HCT116 (cell line): ENCODE measurements at regions not wholly inside any gene's neighbourhood (a gene's known extent, or its start where the extent isn't known, plus 50 kb on each side); places are given as distances from the start of the nearest gene placed in this dataset.

Experiments used
- ATAC-seq: fragments of 200-7000 bp; cut with Tn5 transposase; 2 replicates; pipeline ENCODE4 v1.9.1; 2020; ENCODE audit warnings: mild to moderate bottlenecking, moderate library complexity
- BruUV-seq: library from RNA; stranded (reverse); fragments of 400-500 nt; replicated peaks from 2 replicates; lab custom pipeline; 2021; lab: Mats Ljungman, UMichigan
- CTCF ChIA-PET: fragments of 300-600 bp; sonication (Branson Sonifier 250); formaldehyde crosslinking; loops from one replicate; lab custom pipeline; 2021; ENCODE audit warnings: antibody characterized with exemption; lab: Charles Lee
- POLR2A ChIA-PET: fragments of 300-600, 350-600 bp; sonication (Branson Sonifier 250); formaldehyde crosslinking; loops from one replicate; lab custom pipeline; 2021; ENCODE audit warnings: antibody characterized with exemption; lab: Charles Lee
- RAD21 ChIA-PET, 2 experiments: fragments of 300-600 bp; sonication (Branson Sonifier 250); formaldehyde crosslinking; loops; one replicate each; lab custom pipeline; 2023; ENCODE audit warnings: low total read pairs in 2 of 2; ENCODE audit not compliant: uncharacterized antibody in 2 of 2, unreplicated experiment in 2 of 2, low non-redundant PET in 1 of 2; lab: Charles Lee
- DNase-seq: peaks from one replicate; pipeline ENCODE4 v3.0.0-alpha.2; 2010; ENCODE audit warnings: low read depth, low spot score
- H2AFZ ChIP-seq: fragments of 200-600 bp; shearing (Covaris generic), sonication (generic); 2 replicates; pipeline ENCODE4 v1.6.1; 2017; ENCODE audit warnings: low read depth, mixed run types, mixed read lengths, antibody characterized with exemption, low read length; ENCODE audit not compliant: poor library complexity, severe bottlenecking
- H3K27ac ChIP-seq: 2 replicates; pipeline ENCODE4 v1.5.1; 2012; ENCODE audit warnings: low read depth, low read length
- H3K27me3 ChIP-seq: fragments of 200-600 bp; sonication (generic); 2 replicates; pipeline ENCODE4 v1.6.1; 2016; ENCODE audit warnings: mixed run types, low read length, mixed read lengths; ENCODE audit not compliant: insufficient read depth
- H3K36me3 ChIP-seq, 2 experiments: fragments of 200-500 bp in 1 of 2; fragments of 200-600 bp in 1 of 2; sonication (Bioruptor generic) in 1 of 2; sonication (generic) in 1 of 2; 2 replicates each; pipeline versions ENCODE4 v1.5.1 to v1.6.1; 2014 to 2016; ENCODE audit warnings: low read length in 2 of 2, inconsistent platforms in 1 of 2, mixed read lengths in 1 of 2, mixed run types in 1 of 2; ENCODE audit not compliant: insufficient read depth in 2 of 2, control insufficient read depth in 1 of 2
- H3K4me1 ChIP-seq, 2 experiments: fragments of 200-600 bp in 1 of 2; sonication (generic) in 1 of 2; 2 replicates each; pipeline versions ENCODE4 v1.5.1 to v1.6.1; 2012 to 2017; ENCODE audit warnings: low read length in 2 of 2, inconsistent platforms in 1 of 2, mild to moderate bottlenecking in 1 of 2, mixed read lengths in 1 of 2, mixed run types in 1 of 2, moderate library complexity in 1 of 2; ENCODE audit not compliant: insufficient read depth in 2 of 2, control insufficient read depth in 1 of 2
- H3K4me2 ChIP-seq: fragments of 200-600 bp; sonication (generic); 2 replicates; pipeline ENCODE4 v1.6.1; 2017; ENCODE audit warnings: mixed run types, low read length, mixed read lengths
- H3K4me3 ChIP-seq, 2 experiments: fragments of 200-600 bp in 1 of 2; sonication (generic) in 1 of 2; replicated peaks in 1 of 2; 2 replicates each; pipeline ENCODE4 v1.5.1; 2011 to 2016; ENCODE audit warnings: low read length in 2 of 2, control low read depth in 1 of 2, low read depth in 1 of 2, mild to moderate bottlenecking in 1 of 2, mixed read lengths in 1 of 2, mixed run types in 1 of 2
- H3K79me2 ChIP-seq: fragments of 200-600 bp; sonication (generic); 2 replicates; pipeline ENCODE4 v1.6.1; 2017; ENCODE audit warnings: mild to moderate bottlenecking, mixed run types, low read length, moderate library complexity, mixed read lengths; ENCODE audit not compliant: insufficient read depth
- H3K9ac ChIP-seq: fragments of 200-600 bp; sonication (generic); 2 replicates; pipeline ENCODE4 v1.6.1; 2016; ENCODE audit warnings: low read length, mixed read lengths
- H3K9me2 ChIP-seq: fragments of 200-600 bp; sonication (generic), shearing (Covaris generic); 2 replicates; pipeline ENCODE4 v1.6.1; 2017; ENCODE audit warnings: mixed run types, mild to moderate bottlenecking, moderate library complexity; ENCODE audit not compliant: insufficient read depth
- H3K9me3 ChIP-seq, 2 experiments: fragments of 200-500 bp in 1 of 2; fragments of 200-600 bp in 1 of 2; sonication (Bioruptor generic) in 1 of 2; sonication (generic) in 1 of 2; 2 replicates each; pipeline ENCODE4 v1.6.1; 2014 to 2017; ENCODE audit warnings: low read length in 2 of 2, mixed read lengths in 2 of 2, inconsistent platforms in 1 of 2, low read depth in 1 of 2, mild to moderate bottlenecking in 1 of 2, mixed run types in 1 of 2, moderate library complexity in 1 of 2; ENCODE audit not compliant: control insufficient read depth in 1 of 2, insufficient read depth in 1 of 2
- H4K20me1 ChIP-seq: fragments of 200-600 bp; sonication (generic), shearing (Covaris generic); 2 replicates; pipeline ENCODE4 v1.6.1; 2017; ENCODE audit warnings: mixed run types, mild to moderate bottlenecking, moderate library complexity; ENCODE audit not compliant: insufficient read depth
- CBX3 ChIP-seq: IDR thresholded peaks from 2 replicates; pipeline ENCODE4 v1.6.1; 2012; ENCODE audit warnings: low read depth
- CEBPB ChIP-seq: IDR thresholded peaks from 2 replicates; pipeline ENCODE4 v1.6.1; 2012; ENCODE audit warnings: low read depth
- EGR1 ChIP-seq: IDR thresholded peaks from 2 replicates; pipeline ENCODE4 v1.6.1; 2012; ENCODE audit warnings: low read depth
- ELF1 ChIP-seq: IDR thresholded peaks from 2 replicates; pipeline ENCODE4 v1.6.1; 2012; ENCODE audit warnings: low read depth, borderline replicate concordance
- EZH2 ChIP-seq: fragments of 200-600 bp; sonication (generic); IDR thresholded peaks from 2 replicates; pipeline ENCODE4 v1.6.1; 2017; ENCODE audit warnings: antibody characterized with exemption, mixed run types
- EZH2phosphoT487 ChIP-seq: fragments of 200-600 bp; IDR thresholded peaks from 2 replicates; pipeline ENCODE4 v1.6.1; 2018; ENCODE audit warnings: antibody characterized with exemption, borderline replicate concordance
- FOSL1 ChIP-seq: IDR thresholded peaks from 2 replicates; pipeline ENCODE4 v1.6.1; 2012; ENCODE audit warnings: low read depth
- JUND ChIP-seq: IDR thresholded peaks from 2 replicates; pipeline ENCODE4 v1.6.1; 2012
- POLR2A ChIP-seq: IDR thresholded peaks from 2 replicates; pipeline ENCODE4 v1.7.0; 2011; ENCODE audit warnings: borderline replicate concordance; ENCODE audit not compliant: insufficient read depth, insufficient read length; ENCODE audit errors: extremely low read depth
- POLR2AphosphoS5 ChIP-seq: IDR thresholded peaks from 2 replicates; pipeline ENCODE4 v1.6.1; 2011; ENCODE audit warnings: mild to moderate bottlenecking, low read depth, low read length, moderate library complexity
- RAD21 ChIP-seq: IDR thresholded peaks from 2 replicates; pipeline ENCODE4 v1.6.1; 2012; ENCODE audit warnings: low read depth, mild to moderate bottlenecking
- SP1 ChIP-seq: IDR thresholded peaks from 2 replicates; pipeline ENCODE4 v1.6.1; 2012; ENCODE audit warnings: low read depth
- SRF ChIP-seq: IDR thresholded peaks from 2 replicates; pipeline ENCODE4 v1.6.1; 2012; ENCODE audit warnings: low read depth
- TCF7L2 ChIP-seq: IDR thresholded peaks from 2 replicates; pipeline ENCODE4 v1.7.0; 2011; ENCODE audit warnings: borderline replicate concordance, inconsistent platforms; ENCODE audit not compliant: insufficient read depth, insufficient read length; ENCODE audit errors: extremely low read depth
- ZFX ChIP-seq: fragments of 450-650 bp; IDR thresholded peaks from 2 replicates; pipeline ENCODE4 v1.6.1; 2017
- ZNF274 ChIP-seq: fragments of 200-500 bp; sonication (Bioruptor generic); IDR thresholded peaks from 2 replicates; pipeline ENCODE4 v1.6.1; 2014; ENCODE audit warnings: mild to moderate bottlenecking, low read depth, low read length, inconsistent platforms
- intact Hi-C: fragments of 100-400 bp; cut with micrococcal nuclease; formaldehyde crosslinking; loops from 2 replicates; pipeline ENCODE4 v1.10.0; 2022
- TF ChIP-seq, protein P1 (sequence below): IDR thresholded peaks from 2 replicates; pipeline ENCODE4 v1.6.1; 2012
- TF ChIP-seq, protein P2 (sequence below), 3 experiments: fragments of 200-600 bp in 1 of 3; sonication (generic) in 1 of 3; IDR thresholded peaks in 2 of 3; conservative IDR thresholded peaks in 1 of 3; 2 replicates each; pipeline ENCODE4 v1.5.1; 2012 to 2017; ENCODE audit warnings: low read depth in 2 of 3, low read length in 2 of 3, antibody characterized with exemption in 1 of 3, borderline replicate concordance in 1 of 3, control low read depth in 1 of 3, mild to moderate bottlenecking in 1 of 3, mixed read lengths in 1 of 3, mixed run types in 1 of 3, moderate library complexity in 1 of 3; ENCODE audit not compliant: insufficient read depth in 1 of 3
- TF ChIP-seq, protein P3 (sequence below): IDR thresholded peaks from 2 replicates; pipeline ENCODE4 v1.6.1; 2011; ENCODE audit warnings: mild to moderate bottlenecking, low read length, moderate library complexity; ENCODE audit not compliant: insufficient replicate concordance; ENCODE audit errors: extremely low read depth

DNA sequence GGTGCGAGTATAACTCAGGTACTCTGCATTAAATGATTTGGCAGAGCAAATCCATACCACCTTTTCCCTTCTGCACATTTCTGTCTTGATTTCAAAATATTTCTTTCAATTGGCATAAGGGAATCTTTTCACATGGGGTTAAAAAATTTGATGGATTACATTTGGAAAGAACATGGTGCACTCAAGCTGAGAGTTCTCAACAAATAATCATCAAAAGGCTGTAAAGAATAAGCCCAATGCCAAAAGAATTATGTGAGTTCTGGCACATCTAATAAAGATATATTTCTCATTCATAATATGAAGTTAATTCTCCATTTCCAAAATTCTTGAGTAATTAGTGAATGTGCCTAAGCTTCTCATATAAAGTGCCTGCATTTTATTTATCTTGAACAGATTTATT lies 223.1 kb downstream of the GPR37 start:
- Histone ChIP-seq H3K4me3 (no peak overlapping the region), H3K27me3 (no peaks in the 10 kb centered on the region), H3K9me2 (no peaks in the 10 kb centered on the region), H4K20me1 (no peaks in the 10 kb centered on the region), H3K9ac (no peak overlapping the region), H3K4me1 (no peaks in the 10 kb centered on the region), H3K27ac (no peak overlapping the region), H3K79me2 (no peaks in the 10 kb centered on the region), H2AFZ (no peak overlapping the region), H3K36me3 (no peaks in the 10 kb centered on the region), H3K4me2 (no peak overlapping the region), H3K9me3 (no peaks in the 10 kb centered on the region)
- ATAC-seq (no peak), DNase-seq (no peak)
- BruUV-seq, result no TSS peak
- no peak for TF ChIP-seq ZFX
- TF ChIP-seq EZH2phosphoT487, result no peak
- TF ChIP-seq POLR2A, result no peak
- no peak for TF ChIP-seq SRF
- no peak for TF ChIP-seq CEBPB
- TF ChIP-seq, protein P1, sequence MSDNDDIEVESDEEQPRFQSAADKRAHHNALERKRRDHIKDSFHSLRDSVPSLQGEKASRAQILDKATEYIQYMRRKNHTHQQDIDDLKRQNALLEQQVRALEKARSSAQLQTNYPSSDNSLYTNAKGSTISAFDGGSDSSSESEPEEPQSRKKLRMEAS, result no peak
- no peak for TF ChIP-seq ELF1
- TF ChIP-seq POLR2AphosphoS5, result no peak
- TF ChIP-seq CBX3, result no peak
- TF ChIP-seq TCF7L2, result no peak
- TF ChIP-seq JUND, result no peak
- RAD21 ChIA-PET, result no interaction called here
- CTCF ChIA-PET, result no interaction called here
- POLR2A ChIA-PET, result no interaction called here
- intact Hi-C loops, result no loop called here

DNA sequence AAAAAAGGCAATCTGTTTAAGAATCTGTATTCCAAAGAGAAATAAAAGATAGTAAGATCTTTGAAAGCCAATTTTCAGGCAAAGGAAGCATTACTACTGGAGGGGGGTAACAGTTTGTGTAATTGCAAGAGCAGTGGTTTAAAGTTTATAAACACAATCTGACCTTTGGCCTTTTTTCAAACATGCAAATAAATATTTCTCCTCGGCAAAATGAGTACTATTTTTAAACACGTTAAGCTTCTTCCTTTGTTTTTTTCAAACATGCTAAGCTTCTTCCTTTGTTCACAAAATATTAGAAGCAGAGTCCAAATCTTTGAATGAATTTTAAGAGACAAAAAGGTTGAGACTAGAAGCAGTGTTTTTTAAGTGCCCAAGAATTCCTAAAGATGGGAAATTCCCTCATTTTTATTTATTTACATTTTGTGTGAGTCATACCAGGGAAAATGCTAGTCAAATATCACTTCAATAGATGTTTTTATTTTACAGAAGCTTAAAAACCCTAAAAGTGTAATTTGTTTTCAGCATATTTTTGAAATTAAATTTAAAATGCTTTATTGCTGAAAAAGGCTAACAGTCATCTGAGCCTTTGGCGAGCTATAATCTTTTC lies 229.3 kb downstream of the GPR37 start:
- ATAC-seq (no peak), DNase-seq (no peak)
- Histone ChIP-seq H3K27me3 (no peaks in the 10 kb centered on the region), H4K20me1 (no peaks in the 10 kb centered on the region; the same call in 1 of the 2 replicates), H3K36me3 (no peaks in the 10 kb centered on the region), H3K9ac (no peak overlapping the region), H3K79me2 (no peaks in the 10 kb centered on the region), H3K9me3 (no peaks in the 10 kb centered on the region), H3K4me3 (no peak overlapping the region), H3K27ac (no peak overlapping the region), H2AFZ (no peak overlapping the region), H3K4me1 (no peaks in the 10 kb centered on the region), H3K9me2 (no peaks in the 10 kb centered on the region; the same call in 1 of the 2 replicates), H3K4me2 (no peak overlapping the region)
- BruUV-seq, result no TSS peak
- POLR2A ChIA-PET, result no interaction called here
- RAD21 ChIA-PET, result no interaction called here
- CTCF ChIA-PET, result no interaction called here
- intact Hi-C loops, result no loop called here
- TF ChIP-seq EZH2 (no peak), ZNF274 (no peak), ZFX (no peak), SRF (no peak), POLR2AphosphoS5 (no peak), JUND (no peak), EZH2phosphoT487 (no peak), ELF1 (no peak), RAD21 (no peak), SP1 (no peak), EGR1 (no peak), FOSL1 (no peak)
- TF ChIP-seq, protein P2, sequence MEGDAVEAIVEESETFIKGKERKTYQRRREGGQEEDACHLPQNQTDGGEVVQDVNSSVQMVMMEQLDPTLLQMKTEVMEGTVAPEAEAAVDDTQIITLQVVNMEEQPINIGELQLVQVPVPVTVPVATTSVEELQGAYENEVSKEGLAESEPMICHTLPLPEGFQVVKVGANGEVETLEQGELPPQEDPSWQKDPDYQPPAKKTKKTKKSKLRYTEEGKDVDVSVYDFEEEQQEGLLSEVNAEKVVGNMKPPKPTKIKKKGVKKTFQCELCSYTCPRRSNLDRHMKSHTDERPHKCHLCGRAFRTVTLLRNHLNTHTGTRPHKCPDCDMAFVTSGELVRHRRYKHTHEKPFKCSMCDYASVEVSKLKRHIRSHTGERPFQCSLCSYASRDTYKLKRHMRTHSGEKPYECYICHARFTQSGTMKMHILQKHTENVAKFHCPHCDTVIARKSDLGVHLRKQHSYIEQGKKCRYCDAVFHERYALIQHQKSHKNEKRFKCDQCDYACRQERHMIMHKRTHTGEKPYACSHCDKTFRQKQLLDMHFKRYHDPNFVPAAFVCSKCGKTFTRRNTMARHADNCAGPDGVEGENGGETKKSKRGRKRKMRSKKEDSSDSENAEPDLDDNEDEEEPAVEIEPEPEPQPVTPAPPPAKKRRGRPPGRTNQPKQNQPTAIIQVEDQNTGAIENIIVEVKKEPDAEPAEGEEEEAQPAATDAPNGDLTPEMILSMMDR (IDR thresholded peaks at IDR 0.05 in 2 of 3, conservative IDR thresholded peaks at IDR 0.05 in 1 of 3; ENCODE audit: borderline replicate concordance in 1 of 3, insufficient read depth in 1 of 3, low read depth in 2 of 3, low read length in 2 of 3), result no peak
- TF ChIP-seq, protein P3, sequence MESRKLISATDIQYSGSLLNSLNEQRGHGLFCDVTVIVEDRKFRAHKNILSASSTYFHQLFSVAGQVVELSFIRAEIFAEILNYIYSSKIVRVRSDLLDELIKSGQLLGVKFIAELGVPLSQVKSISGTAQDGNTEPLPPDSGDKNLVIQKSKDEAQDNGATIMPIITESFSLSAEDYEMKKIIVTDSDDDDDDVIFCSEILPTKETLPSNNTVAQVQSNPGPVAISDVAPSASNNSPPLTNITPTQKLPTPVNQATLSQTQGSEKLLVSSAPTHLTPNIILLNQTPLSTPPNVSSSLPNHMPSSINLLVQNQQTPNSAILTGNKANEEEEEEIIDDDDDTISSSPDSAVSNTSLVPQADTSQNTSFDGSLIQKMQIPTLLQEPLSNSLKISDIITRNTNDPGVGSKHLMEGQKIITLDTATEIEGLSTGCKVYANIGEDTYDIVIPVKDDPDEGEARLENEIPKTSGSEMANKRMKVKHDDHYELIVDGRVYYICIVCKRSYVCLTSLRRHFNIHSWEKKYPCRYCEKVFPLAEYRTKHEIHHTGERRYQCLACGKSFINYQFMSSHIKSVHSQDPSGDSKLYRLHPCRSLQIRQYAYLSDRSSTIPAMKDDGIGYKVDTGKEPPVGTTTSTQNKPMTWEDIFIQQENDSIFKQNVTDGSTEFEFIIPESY, result no peak
